ENCODE measurements at regions not wholly inside any gene's neighbourhood (a gene's known extent, or its start where the extent isn't known, plus 50 kb on each side); places are given as distances from the start of the nearest gene placed in this dataset.

DNA sequence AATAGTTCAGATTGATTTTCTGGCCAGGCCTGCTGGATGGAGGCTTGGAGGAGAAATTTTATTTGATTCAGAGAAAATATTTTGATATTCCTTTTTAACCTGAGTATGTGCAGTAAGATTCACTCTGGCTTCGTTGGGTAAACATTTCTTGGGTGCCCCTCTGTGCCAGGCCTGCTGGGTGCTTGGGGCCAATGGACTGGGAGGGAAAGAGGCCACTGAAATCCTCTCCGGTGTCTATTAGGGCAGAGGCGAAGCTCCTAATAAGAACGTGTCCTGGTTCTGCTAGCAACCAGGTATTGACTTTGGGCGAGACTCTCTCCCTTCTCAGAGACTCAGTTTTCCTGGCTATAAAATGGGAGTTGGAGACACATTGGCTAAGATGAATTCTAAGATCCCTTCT lies 122.5 kb downstream of the CYLD start:
- DNase-seq (no peak), ATAC-seq (no peak)
- no peaks in the 10 kb centered on the region for H3K27me3 ChIP-seq
- no peak for TF ChIP-seq CTCF (IDR thresholded peaks at IDR 0.05)
- no peak overlapping the region for H3K27ac ChIP-seq
- H3K4me1 ChIP-seq: no peaks in the 10 kb centered on the region
- intact Hi-C loops (cut with DNase I): no loop called here
- H3K36me3 ChIP-seq: no peaks in the 10 kb centered on the region
- H3K4me3 ChIP-seq: no peak overlapping the region
- H3K9me3 ChIP-seq: no peaks in the 10 kb centered on the region

DNA sequence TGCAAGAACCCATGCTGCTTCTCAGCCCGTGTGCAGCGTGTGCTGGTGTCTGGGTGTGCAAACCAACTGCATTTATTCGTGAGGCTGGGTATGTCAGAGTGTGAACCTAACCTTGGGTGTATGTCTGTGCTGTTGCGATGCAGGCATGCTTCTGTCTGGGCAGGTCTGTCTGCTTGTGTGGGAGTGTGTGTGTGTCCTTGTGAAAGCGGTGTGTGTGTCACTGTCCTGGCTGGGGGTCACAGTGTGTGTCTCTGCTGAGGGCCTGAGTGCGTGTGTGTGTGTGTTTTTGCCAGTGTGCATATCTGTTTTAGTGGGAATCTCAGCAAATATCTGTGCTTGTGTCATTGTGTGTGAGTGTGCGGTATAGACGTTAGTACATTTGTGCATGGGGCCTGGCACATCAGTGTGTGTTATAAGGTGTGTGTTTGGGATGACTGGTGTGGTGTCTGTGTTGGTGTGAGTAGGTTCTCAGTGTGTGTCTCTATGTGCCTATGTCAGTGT lies 121.8 kb downstream of the CYLD start:
- Histone ChIP-seq H3K27me3 (no peaks in the 10 kb centered on the region), H3K4me3 (no peak overlapping the region), H3K9me3 (no peaks in the 10 kb centered on the region), H3K36me3 (no peaks in the 10 kb centered on the region), H3K27ac (no peak overlapping the region), H3K4me1 (no peaks in the 10 kb centered on the region)
- no peak for ATAC-seq
- TF ChIP-seq CTCF (IDR thresholded peaks at IDR 0.05): no peak
- DNase-seq: no peak
- intact Hi-C loops (cut with DNase I): no loop called here

GRCh38 chr16:50862818-50863643 lies 121.1 kb downstream of the CYLD start:
- Histone ChIP-seq H3K4me3 (no peak overlapping the region), H3K9me3 (no peaks in the 10 kb centered on the region), H3K36me3 (no peaks in the 10 kb centered on the region), H3K4me1 (no peaks in the 10 kb centered on the region), H3K27me3 (no peaks in the 10 kb centered on the region), H3K27ac (no peak overlapping the region)
- ATAC-seq: no peak
- TF ChIP-seq CTCF (IDR thresholded peaks at IDR 0.05): no peak
- DNase-seq: no peak
- intact Hi-C loops (cut with DNase I): no loop called here

- no peak overlapping the region for H3K4me3 ChIP-seq
- no peak for TF ChIP-seq CTCF (IDR thresholded peaks at IDR 0.05)
- intact Hi-C loops (cut with DNase I): no loop called here
- no peaks in the 10 kb centered on the region for H3K36me3 ChIP-seq
- no peak overlapping the region for H3K27ac ChIP-seq
- H3K4me1 ChIP-seq: no peaks in the 10 kb centered on the region
- no peaks in the 10 kb centered on the region for H3K27me3 ChIP-seq
- no peaks in the 10 kb centered on the region for H3K9me3 ChIP-seq
- DNase-seq (no peak), ATAC-seq (no peak)
Observed at GRCh38 chr16:50861970-50862411, 120.1 kb downstream of the CYLD start.

GRCh38 chr16:50861451-50861850 lies 119.6 kb downstream of the CYLD start:
- Histone ChIP-seq H3K36me3 (no peaks in the 10 kb centered on the region), H3K27ac (no peak overlapping the region), H3K4me1 (no peaks in the 10 kb centered on the region), H3K27me3 (no peaks in the 10 kb centered on the region), H3K9me3 (no peaks in the 10 kb centered on the region), H3K4me3 (no peak overlapping the region)
- DNase-seq (no peak), ATAC-seq (no peak)
- intact Hi-C loops (cut with DNase I): no loop called here
- no peak for TF ChIP-seq CTCF (IDR thresholded peaks at IDR 0.05)
